BJ (cell line): ENCODE measurements at regions not wholly inside any gene's neighbourhood (a gene's known extent, or its start where the extent isn't known, plus 50 kb on each side); places are given as distances from the start of the nearest gene placed in this dataset.

Source experiments
- CTCF ChIA-PET: fragments of 350-600 bp; formaldehyde crosslinking; extraction: SDS; loops from one replicate; lab custom pipeline; 2021; ENCODE audit warnings: antibody characterized with exemption, inconsistent platforms; lab: Yijun Ruan, JAX
- POLR2A ChIA-PET: fragments of 300-600 bp; sonication (Branson Sonifier 250); formaldehyde crosslinking; extraction: SDS; loops from one replicate; lab custom pipeline; 2021; ENCODE audit warnings: antibody characterized with exemption; lab: Charles Lee
- DNase-seq: peaks from one replicate; pipeline ENCODE4 v3.0.0-alpha.2; 2011; ENCODE audit warnings: low read depth
- H3K27me3 ChIP-seq: 2 replicates; pipeline ENCODE4 v1.6.0; 2011; ENCODE audit warnings: low read length; ENCODE audit not compliant: control insufficient read depth, insufficient read depth
- H3K36me3 ChIP-seq: 2 replicates; pipeline ENCODE4 v1.5.1; 2011; ENCODE audit warnings: low read length; ENCODE audit not compliant: control insufficient read depth, insufficient read depth
- H3K4me3 ChIP-seq: 2 replicates; pipeline ENCODE4 v1.5.1; 2011; ENCODE audit warnings: low read depth, mild to moderate bottlenecking, control low read depth, low read length
- TF ChIP-seq, protein P1 (sequence below): IDR thresholded peaks from 2 replicates; pipeline ENCODE4 v1.5.1; 2011; ENCODE audit warnings: low read depth, mild to moderate bottlenecking, control low read depth, inconsistent platforms, low read length, moderate library complexity; ENCODE audit not compliant: insufficient read depth

DNA sequence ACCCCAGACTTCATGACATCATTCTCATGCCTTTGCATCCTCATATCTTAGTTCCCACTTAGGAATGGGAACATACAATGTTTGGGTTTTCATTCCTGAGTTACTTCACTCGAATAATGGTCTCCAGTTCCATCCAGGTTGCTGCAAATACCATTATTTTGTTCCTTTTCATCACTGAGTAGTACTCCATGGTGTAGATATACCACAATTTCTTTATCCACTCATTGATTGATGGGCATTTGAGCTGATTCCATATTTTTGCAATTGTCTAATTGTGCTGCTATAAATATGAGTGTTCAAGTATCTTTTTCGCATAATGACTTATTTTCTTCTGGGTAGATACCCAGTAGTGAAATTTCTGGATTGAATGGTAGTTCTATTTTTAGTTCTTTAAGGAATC lies 1026.8 kb downstream of the STPG2 start:
- TF ChIP-seq, protein P1, sequence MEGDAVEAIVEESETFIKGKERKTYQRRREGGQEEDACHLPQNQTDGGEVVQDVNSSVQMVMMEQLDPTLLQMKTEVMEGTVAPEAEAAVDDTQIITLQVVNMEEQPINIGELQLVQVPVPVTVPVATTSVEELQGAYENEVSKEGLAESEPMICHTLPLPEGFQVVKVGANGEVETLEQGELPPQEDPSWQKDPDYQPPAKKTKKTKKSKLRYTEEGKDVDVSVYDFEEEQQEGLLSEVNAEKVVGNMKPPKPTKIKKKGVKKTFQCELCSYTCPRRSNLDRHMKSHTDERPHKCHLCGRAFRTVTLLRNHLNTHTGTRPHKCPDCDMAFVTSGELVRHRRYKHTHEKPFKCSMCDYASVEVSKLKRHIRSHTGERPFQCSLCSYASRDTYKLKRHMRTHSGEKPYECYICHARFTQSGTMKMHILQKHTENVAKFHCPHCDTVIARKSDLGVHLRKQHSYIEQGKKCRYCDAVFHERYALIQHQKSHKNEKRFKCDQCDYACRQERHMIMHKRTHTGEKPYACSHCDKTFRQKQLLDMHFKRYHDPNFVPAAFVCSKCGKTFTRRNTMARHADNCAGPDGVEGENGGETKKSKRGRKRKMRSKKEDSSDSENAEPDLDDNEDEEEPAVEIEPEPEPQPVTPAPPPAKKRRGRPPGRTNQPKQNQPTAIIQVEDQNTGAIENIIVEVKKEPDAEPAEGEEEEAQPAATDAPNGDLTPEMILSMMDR = no peak
- CTCF ChIA-PET = no interaction called here
- POLR2A ChIA-PET = no interaction called here
- Histone ChIP-seq H3K36me3 (no peaks in the 10 kb centered on the region), H3K4me3 (no peak overlapping the region), H3K27me3 (no peaks in the 10 kb centered on the region)
- DNase-seq = no peak

DNA sequence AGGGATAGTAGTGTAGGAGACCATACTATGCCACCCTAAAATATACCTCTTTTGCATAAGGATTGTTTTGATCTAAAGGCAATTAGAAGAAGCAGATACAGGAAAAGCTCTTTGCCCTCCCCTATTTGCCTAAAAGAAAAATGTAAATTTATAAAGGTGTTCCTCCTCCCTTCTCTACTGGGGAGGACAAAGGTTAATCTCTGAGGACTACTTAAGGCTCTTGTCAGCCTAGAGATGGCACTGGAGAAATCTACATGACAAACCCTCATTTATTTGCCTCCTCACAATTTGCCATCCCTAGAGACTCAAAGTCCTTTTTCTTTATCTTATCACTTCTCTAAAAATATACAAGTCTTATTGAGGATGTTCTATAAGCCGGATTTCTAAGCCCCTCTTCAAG lies 1021.8 kb downstream of the STPG2 start:
- POLR2A ChIA-PET = no interaction called here
- DNase-seq = no peak
- CTCF ChIA-PET = no interaction called here
- TF ChIP-seq, protein P1 = no peak
- H3K36me3 ChIP-seq = no peaks in the 10 kb centered on the region
- no peak overlapping the region for H3K4me3 ChIP-seq
- no peaks in the 10 kb centered on the region for H3K27me3 ChIP-seq

DNA sequence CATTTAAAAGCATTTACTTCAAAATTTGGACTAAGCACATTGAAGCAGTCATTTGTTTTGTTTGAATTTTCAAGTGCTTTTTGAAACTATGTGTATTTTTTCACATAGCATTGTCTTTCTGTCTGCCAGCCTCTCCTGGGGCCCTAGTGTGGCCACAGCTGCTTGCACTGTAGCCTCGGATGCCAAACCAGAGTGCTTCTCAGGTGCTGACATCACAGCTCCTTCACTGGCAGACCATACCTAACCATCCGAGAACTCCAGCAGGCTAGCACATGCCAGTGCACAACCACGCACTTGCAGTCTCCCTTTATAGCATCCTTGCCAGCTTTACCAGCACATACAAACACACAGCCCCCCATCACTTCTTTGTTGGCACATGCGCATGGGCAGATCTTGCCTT lies 1019.7 kb downstream of the STPG2 start:
- DNase-seq = no peak
- H3K27me3 ChIP-seq = no peaks in the 10 kb centered on the region
- ChIA-PET POLR2A (no interaction called here), CTCF (no interaction called here)
- no peak overlapping the region for H3K4me3 ChIP-seq
- TF ChIP-seq, protein P1 = no peak
- no peaks in the 10 kb centered on the region for H3K36me3 ChIP-seq

DNA sequence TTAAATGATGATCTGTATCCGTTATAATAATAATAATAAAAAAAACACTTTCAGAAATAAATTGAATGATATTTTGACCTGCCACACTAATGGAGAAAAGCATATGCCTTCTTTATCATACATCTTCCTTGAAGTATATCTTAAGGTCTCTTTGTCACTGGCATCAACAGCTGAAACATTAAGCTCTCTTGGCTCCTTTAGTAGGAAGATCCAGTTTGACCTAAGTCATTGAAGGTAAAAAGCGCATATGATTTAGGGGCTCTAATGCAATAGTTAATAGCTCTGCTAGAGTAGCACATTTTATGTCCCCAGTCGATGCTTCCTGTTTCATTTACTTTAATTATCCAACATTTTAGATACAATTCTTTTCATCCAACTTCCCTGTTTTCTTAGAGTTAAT lies 1010.8 kb downstream of the STPG2 start:
- ChIA-PET CTCF (no interaction called here), POLR2A (no interaction called here)
- TF ChIP-seq, protein P1 = no peak
- Histone ChIP-seq H3K4me3 (no peak overlapping the region), H3K36me3 (no peaks in the 10 kb centered on the region), H3K27me3 (no peaks in the 10 kb centered on the region)
- DNase-seq = no peak

DNA sequence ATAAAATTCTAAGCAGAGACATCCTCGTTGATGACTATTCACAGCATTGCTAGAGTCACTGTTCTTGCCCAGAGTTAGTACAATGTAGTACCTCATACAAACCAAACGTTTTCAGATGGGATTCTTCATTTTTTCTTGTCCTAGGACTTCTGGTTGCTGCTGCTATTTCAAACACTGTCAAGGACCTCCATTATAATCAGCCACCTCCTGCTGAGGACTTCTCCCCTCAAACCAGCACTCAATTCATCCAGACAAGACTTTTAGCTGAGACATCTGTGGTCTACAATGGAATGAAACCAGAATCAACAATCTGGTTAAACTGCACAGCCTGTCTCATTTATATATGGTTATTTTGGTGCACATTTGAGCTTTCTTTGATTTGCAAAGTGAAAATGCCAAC lies 1008.8 kb downstream of the STPG2 start:
- TF ChIP-seq, protein P1 = no peak
- H3K36me3 ChIP-seq = no peaks in the 10 kb centered on the region
- CTCF ChIA-PET = no interaction called here
- H3K27me3 ChIP-seq = no peaks in the 10 kb centered on the region
- no peak for DNase-seq
- POLR2A ChIA-PET = no interaction called here
- H3K4me3 ChIP-seq = no peak overlapping the region
